K562 (cell line): ENCODE measurements at regions not wholly inside any gene's neighbourhood (a gene's known extent, or its start where the extent isn't known, plus 50 kb on each side); places are given as distances from the start of the nearest gene placed in this dataset.

ENCODE experiments used
- ATAC-seq: fragments of 200-7000 bp; cut with Tn5 transposase; 3 replicates; pipeline ENCODE4 v1.9.1; 2020; ENCODE audit warnings: moderate library complexity
- BruUV-seq: library from RNA; stranded (reverse); fragments of 400-500 nt; replicated peaks from 2 replicates; lab custom pipeline; 2021; lab: Mats Ljungman, UMichigan
- CTCF ChIA-PET: fragments of 300-600 bp; formaldehyde crosslinking; extraction: SDS; loops from one replicate; lab custom pipeline; 2021; ENCODE audit warnings: low intra/inter-chr PET ratio; lab: Yijun Ruan, JAX
- POLR2A ChIA-PET: fragments of 300-600, 350-650 bp; sonication (Branson Sonifier 250); formaldehyde crosslinking; extraction: SDS; loops from one replicate; lab custom pipeline; 2021; ENCODE audit warnings: antibody characterized with exemption, inconsistent platforms; lab: Yijun Ruan, JAX
- DNase-seq, 4 experiments: peaks; one replicate each; pipeline versions ENCODE4 v3.0.0 to v3.0.0-alpha.2; 2011 to 2018; ENCODE audit warnings: low spot score in 3 of 4, mixed read lengths in 3 of 4; ENCODE audit errors: extremely low read depth in 1 of 4
- FAIRE-seq: peaks from 2 replicates; lab custom pipeline; 2011; peaks lifted over from hg19 to GRCh38; lab: Jason Lieb, UNC
- H2AFZ ChIP-seq: 2 replicates; pipeline ENCODE4 v1.6.0; 2011; ENCODE audit warnings: low read depth, low read length, control low read depth, inconsistent platforms
- H3K27ac ChIP-seq: fragments of 200-600 bp; 3 replicates; pipeline ENCODE4 v1.8.0; 2011; ENCODE audit warnings: low read depth, mild to moderate bottlenecking, control low read depth, inconsistent platforms, low read length, moderate library complexity, mixed read lengths; ENCODE audit errors: extremely low read depth
- H3K27me3 ChIP-seq, 2 experiments: fragments of 300-600 bp in 1 of 2; 2 replicates in 1 of 2; 3 replicates in 1 of 2; pipeline versions ENCODE4 v1.6.0 to v1.8.0; 2011; ENCODE audit warnings: inconsistent platforms in 2 of 2, low read length in 2 of 2, mild to moderate bottlenecking in 1 of 2, mixed read lengths in 1 of 2, moderate library complexity in 1 of 2; ENCODE audit not compliant: control insufficient read depth in 2 of 2, insufficient read depth in 2 of 2
- H3K36me3 ChIP-seq: fragments of 300-600 bp; 3 replicates; pipeline ENCODE4 v1.8.0; 2011; ENCODE audit warnings: mild to moderate bottlenecking, low read length, inconsistent platforms; ENCODE audit not compliant: control insufficient read depth, insufficient read depth
- H3K4me1 ChIP-seq, 2 experiments: fragments of 200-600 bp in 1 of 2; replicated peaks in 1 of 2; 2 replicates in 1 of 2; 3 replicates in 1 of 2; pipeline versions ENCODE4 v1.5.1 to v1.8.0; 2011; ENCODE audit warnings: inconsistent platforms in 2 of 2, low read length in 2 of 2, mild to moderate bottlenecking in 1 of 2, mixed read lengths in 1 of 2, moderate library complexity in 1 of 2; ENCODE audit not compliant: control insufficient read depth in 2 of 2, insufficient read depth in 2 of 2
- H3K4me2 ChIP-seq: 2 replicates; pipeline ENCODE4 v1.6.1; 2011; ENCODE audit warnings: low read length, control low read depth, inconsistent platforms, mixed read lengths; ENCODE audit not compliant: insufficient read depth
- H3K4me3 ChIP-seq: fragments of 200-600 bp; sonication (generic), shearing (Covaris generic); 2 replicates; pipeline ENCODE4 v1.5.1; 2016; ENCODE audit warnings: control low read depth, inconsistent platforms
- H3K79me2 ChIP-seq: fragments of 200-600 bp; 3 replicates; pipeline ENCODE4 v1.8.0; 2011; ENCODE audit warnings: low read length, inconsistent platforms; ENCODE audit not compliant: control insufficient read depth, insufficient read depth
- H3K9ac ChIP-seq, 2 experiments: 2 replicates each; pipeline versions ENCODE4 v1.6.0 to v1.6.1; 2011; ENCODE audit warnings: low read depth in 2 of 2, low read length in 2 of 2, control low read depth in 1 of 2, inconsistent platforms in 1 of 2, mild to moderate bottlenecking in 1 of 2, mixed read lengths in 1 of 2; ENCODE audit not compliant: insufficient read depth in 1 of 2
- H3K9me1 ChIP-seq: one replicate; pipeline ENCODE4 v1.6.0; 2011; ENCODE audit warnings: inconsistent platforms, mild to moderate bottlenecking, low read length, moderate library complexity; ENCODE audit not compliant: control insufficient read depth, insufficient read depth
- H3K9me3 ChIP-seq: replicated peaks from 2 replicates; pipeline ENCODE4 v1.5.1; 2011; ENCODE audit warnings: low read depth, low read length, inconsistent platforms; ENCODE audit not compliant: control insufficient read depth, insufficient read depth
- H4K20me1 ChIP-seq: replicated peaks from 2 replicates; pipeline ENCODE4 v1.6.1; 2011; ENCODE audit warnings: low read length, inconsistent platforms, mixed read lengths; ENCODE audit not compliant: control insufficient read depth, insufficient read depth
- EHMT2 ChIP-seq: fragments of 450-650 bp; IDR thresholded peaks from 2 replicates; pipeline ENCODE4 v1.6.1; 2018; ENCODE audit warnings: antibody characterized with exemption
- PRMT5 ChIP-seq: sonication (generic); formaldehyde crosslinking; IDR thresholded peaks from 2 replicates; pipeline ENCODE4 v1.5.0; 2020; ENCODE audit warnings: missing genetic modification reagents
- PRPF4 ChIP-seq: fragments of 200-400 bp; formaldehyde crosslinking; IDR thresholded peaks from one replicate; pipeline ENCODE4 v1.6.1; 2017; ENCODE audit warnings: low read length, low read depth, mild to moderate bottlenecking; ENCODE audit not compliant: insufficient read depth, poor library complexity, severe bottlenecking
- ZNF253 ChIP-seq: fragments of 250-450 bp; sonication (Bioruptor Pico); conservative IDR thresholded peaks from 2 replicates; pipeline ENCODE4 v1.6.1; 2021; ENCODE audit warnings: mild to moderate bottlenecking
- ZNF263 ChIP-seq: sonication (generic); formaldehyde crosslinking; IDR thresholded peaks from 2 replicates; pipeline ENCODE4 v1.8.0; 2022; ENCODE audit warnings: mild to moderate bottlenecking, missing genetic modification reagents, borderline replicate concordance
- ZNF316 ChIP-seq: fragments of 450-650 bp; IDR thresholded peaks from 2 replicates; pipeline ENCODE4 v1.6.1; 2016
- ZNF398 ChIP-seq: fragments of 250-450 bp; sonication (Bioruptor Pico); IDR thresholded peaks from 2 replicates; pipeline ENCODE4 v1.8.0; 2021; ENCODE audit warnings: moderate library complexity, mild to moderate bottlenecking, inconsistent platforms
- WGBS: fragments of 100-300 bp; shearing (Covaris generic); methylation state at CpG from one replicate; pipeline ENCODE4 v1.1.6; 2016; ENCODE audit warnings: low coverage, mixed read lengths; ENCODE audit not compliant: insufficient coverage; ENCODE audit errors: missing lambda C conversion rate; 5-methylcytosine and 5-hydroxymethylcytosine counted together
- in situ Hi-C: fragments of 300-500 bp; cut with MboI; formaldehyde crosslinking; loops from 4 replicates; pipeline ENCODE4 v1.15.0; 2018; ENCODE audit warnings: inconsistent platforms, mixed read lengths
- intact Hi-C: fragments of 100-400 bp; cut with micrococcal nuclease; formaldehyde crosslinking; loops from 2 replicates; pipeline ENCODE4 v1.14.2; 2022
- TF ChIP-seq, protein P1 (sequence below): fragments of 450-650 bp; IDR thresholded peaks from 2 replicates; pipeline ENCODE4 v1.6.1; 2016; ENCODE audit warnings: mild to moderate bottlenecking, moderate library complexity
- TF ChIP-seq, protein P2 (sequence below): fragments of 250-450 bp; sonication (Bioruptor Pico); IDR thresholded peaks from 2 replicates; pipeline ENCODE4 v1.5.0; 2020; ENCODE audit warnings: mild to moderate bottlenecking

- CTCF ChIA-PET: no interaction called here
- POLR2A ChIA-PET: no interaction called here
- H3K36me3 ChIP-seq: no peaks in the 10 kb centered on the region
- H3K4me3 ChIP-seq: no peak overlapping the region
- BruUV-seq: no TSS peak
- H3K9me3 ChIP-seq: no peaks in the 10 kb centered on the region
- no peak for FAIRE-seq
- no peaks in the 10 kb centered on the region for H3K9me1 ChIP-seq
- H3K4me1 ChIP-seq: no peaks in the 10 kb centered on the region
- H2AFZ ChIP-seq: no peak overlapping the region
- ATAC-seq: no peak
- 0% methylated on average over 4 of the region's 4 CpGs for WGBS
- H3K79me2 ChIP-seq: no peaks in the 10 kb centered on the region
- H3K4me2 ChIP-seq: no peak overlapping the region
- DNase-seq: no peak
- no peaks in the 10 kb centered on the region for H4K20me1 ChIP-seq
- H3K9ac ChIP-seq: no peak overlapping the region
- no peak overlapping the region for H3K27ac ChIP-seq
- in situ Hi-C loops: no loop called here
- intact Hi-C loops: no loop called here
- H3K27me3 ChIP-seq: no peaks in the 10 kb centered on the region
- TF ChIP-seq, protein P1, sequence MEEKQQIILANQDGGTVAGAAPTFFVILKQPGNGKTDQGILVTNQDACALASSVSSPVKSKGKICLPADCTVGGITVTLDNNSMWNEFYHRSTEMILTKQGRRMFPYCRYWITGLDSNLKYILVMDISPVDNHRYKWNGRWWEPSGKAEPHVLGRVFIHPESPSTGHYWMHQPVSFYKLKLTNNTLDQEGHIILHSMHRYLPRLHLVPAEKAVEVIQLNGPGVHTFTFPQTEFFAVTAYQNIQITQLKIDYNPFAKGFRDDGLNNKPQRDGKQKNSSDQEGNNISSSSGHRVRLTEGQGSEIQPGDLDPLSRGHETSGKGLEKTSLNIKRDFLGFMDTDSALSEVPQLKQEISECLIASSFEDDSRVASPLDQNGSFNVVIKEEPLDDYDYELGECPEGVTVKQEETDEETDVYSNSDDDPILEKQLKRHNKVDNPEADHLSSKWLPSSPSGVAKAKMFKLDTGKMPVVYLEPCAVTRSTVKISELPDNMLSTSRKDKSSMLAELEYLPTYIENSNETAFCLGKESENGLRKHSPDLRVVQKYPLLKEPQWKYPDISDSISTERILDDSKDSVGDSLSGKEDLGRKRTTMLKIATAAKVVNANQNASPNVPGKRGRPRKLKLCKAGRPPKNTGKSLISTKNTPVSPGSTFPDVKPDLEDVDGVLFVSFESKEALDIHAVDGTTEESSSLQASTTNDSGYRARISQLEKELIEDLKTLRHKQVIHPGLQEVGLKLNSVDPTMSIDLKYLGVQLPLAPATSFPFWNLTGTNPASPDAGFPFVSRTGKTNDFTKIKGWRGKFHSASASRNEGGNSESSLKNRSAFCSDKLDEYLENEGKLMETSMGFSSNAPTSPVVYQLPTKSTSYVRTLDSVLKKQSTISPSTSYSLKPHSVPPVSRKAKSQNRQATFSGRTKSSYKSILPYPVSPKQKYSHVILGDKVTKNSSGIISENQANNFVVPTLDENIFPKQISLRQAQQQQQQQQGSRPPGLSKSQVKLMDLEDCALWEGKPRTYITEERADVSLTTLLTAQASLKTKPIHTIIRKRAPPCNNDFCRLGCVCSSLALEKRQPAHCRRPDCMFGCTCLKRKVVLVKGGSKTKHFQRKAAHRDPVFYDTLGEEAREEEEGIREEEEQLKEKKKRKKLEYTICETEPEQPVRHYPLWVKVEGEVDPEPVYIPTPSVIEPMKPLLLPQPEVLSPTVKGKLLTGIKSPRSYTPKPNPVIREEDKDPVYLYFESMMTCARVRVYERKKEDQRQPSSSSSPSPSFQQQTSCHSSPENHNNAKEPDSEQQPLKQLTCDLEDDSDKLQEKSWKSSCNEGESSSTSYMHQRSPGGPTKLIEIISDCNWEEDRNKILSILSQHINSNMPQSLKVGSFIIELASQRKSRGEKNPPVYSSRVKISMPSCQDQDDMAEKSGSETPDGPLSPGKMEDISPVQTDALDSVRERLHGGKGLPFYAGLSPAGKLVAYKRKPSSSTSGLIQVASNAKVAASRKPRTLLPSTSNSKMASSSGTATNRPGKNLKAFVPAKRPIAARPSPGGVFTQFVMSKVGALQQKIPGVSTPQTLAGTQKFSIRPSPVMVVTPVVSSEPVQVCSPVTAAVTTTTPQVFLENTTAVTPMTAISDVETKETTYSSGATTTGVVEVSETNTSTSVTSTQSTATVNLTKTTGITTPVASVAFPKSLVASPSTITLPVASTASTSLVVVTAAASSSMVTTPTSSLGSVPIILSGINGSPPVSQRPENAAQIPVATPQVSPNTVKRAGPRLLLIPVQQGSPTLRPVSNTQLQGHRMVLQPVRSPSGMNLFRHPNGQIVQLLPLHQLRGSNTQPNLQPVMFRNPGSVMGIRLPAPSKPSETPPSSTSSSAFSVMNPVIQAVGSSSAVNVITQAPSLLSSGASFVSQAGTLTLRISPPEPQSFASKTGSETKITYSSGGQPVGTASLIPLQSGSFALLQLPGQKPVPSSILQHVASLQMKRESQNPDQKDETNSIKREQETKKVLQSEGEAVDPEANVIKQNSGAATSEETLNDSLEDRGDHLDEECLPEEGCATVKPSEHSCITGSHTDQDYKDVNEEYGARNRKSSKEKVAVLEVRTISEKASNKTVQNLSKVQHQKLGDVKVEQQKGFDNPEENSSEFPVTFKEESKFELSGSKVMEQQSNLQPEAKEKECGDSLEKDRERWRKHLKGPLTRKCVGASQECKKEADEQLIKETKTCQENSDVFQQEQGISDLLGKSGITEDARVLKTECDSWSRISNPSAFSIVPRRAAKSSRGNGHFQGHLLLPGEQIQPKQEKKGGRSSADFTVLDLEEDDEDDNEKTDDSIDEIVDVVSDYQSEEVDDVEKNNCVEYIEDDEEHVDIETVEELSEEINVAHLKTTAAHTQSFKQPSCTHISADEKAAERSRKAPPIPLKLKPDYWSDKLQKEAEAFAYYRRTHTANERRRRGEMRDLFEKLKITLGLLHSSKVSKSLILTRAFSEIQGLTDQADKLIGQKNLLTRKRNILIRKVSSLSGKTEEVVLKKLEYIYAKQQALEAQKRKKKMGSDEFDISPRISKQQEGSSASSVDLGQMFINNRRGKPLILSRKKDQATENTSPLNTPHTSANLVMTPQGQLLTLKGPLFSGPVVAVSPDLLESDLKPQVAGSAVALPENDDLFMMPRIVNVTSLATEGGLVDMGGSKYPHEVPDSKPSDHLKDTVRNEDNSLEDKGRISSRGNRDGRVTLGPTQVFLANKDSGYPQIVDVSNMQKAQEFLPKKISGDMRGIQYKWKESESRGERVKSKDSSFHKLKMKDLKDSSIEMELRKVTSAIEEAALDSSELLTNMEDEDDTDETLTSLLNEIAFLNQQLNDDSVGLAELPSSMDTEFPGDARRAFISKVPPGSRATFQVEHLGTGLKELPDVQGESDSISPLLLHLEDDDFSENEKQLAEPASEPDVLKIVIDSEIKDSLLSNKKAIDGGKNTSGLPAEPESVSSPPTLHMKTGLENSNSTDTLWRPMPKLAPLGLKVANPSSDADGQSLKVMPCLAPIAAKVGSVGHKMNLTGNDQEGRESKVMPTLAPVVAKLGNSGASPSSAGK: no peak
- TF ChIP-seq PRMT5: no peak
- TF ChIP-seq ZNF253 (CRISPR knock-in tag): no peak
- TF ChIP-seq EHMT2: no peak
- no peak for TF ChIP-seq PRPF4
- no peak for TF ChIP-seq ZNF263 (CRISPR knock-in tag)
- TF ChIP-seq ZNF398 (CRISPR knock-in tag): no peak
- TF ChIP-seq ZNF316: no peak
- TF ChIP-seq, protein P2, sequence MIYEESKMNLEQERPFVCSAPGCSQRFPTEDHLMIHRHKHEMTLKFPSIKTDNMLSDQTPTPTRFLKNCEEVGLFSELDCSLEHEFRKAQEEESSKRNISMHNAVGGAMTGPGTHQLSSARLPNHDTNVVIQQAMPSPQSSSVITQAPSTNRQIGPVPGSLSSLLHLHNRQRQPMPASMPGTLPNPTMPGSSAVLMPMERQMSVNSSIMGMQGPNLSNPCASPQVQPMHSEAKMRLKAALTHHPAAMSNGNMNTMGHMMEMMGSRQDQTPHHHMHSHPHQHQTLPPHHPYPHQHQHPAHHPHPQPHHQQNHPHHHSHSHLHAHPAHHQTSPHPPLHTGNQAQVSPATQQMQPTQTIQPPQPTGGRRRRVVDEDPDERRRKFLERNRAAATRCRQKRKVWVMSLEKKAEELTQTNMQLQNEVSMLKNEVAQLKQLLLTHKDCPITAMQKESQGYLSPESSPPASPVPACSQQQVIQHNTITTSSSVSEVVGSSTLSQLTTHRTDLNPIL (CRISPR knock-in tag): no peak
These were observed 293.1 kb upstream of the BRINP1 start for GRCh38 chr9:119662329-119662728.
